ENCODE measurements at regions not wholly inside any gene's neighbourhood (a gene's known extent, or its start where the extent isn't known, plus 50 kb on each side); places are given as distances from the start of the nearest gene placed in this dataset.

DNA sequence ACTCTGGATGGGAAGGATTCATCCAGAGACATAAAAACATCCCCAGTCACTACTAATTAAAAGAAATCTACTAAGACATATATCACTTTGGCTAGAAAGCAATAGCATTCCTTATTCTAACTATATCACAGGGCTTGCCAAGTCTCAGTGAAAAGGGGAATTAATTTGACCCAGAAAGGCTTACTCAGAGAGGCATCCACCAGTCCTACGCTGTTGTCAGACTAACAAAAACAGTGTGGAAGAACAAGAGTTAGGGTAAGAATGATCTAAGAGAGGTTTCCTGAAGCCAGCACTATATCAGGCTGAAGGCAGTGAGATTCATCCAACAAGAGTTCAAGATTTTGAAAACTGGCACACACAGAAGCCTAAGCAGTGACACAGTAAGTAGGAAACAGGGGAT is 126.1 kb downstream of the GDAP2 start:
- no peak for DNase-seq (ENCODE audit: low spot score)

DNA sequence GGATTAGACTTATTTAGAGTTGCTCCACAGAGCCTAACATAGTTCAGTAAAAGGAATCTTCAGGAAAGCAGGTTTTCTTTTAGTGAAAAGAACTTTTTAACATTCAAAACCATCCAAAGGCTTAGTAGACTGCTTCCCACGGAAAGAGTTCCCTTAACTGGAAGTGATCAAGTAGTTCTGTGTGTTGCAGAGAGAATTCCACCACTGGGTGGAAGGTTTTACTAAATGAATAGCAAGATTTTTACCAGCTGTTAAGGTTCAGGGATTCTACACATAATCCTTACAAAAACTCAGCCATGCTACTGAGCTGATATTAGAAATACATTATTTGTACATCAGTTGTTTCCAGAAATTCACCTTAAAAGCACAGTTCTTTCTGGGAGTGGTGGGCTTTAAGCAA is 119.7 kb downstream of the GDAP2 start:
- DNase-seq (ENCODE audit: low spot score) = no peak

DNA sequence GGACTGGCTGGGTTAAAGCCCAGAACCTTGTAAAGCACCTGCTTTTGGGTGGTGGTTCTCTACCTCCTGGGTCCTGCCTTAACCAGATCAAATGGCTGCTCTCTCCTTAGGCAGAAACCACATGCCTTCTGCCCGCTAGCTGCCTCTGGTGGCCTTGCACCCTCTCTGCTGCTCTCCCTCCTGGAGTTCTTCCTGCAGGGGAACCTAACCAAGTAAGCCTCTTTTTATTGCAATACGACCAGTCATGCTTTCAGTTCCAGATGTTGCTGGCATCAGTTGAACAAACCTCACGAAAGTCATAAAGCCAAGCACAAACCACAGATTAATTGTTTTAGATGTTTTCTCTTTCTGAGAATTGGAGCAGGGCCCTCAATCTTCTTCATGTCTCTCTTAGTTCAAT is 118.9 kb downstream of the GDAP2 start:
- no peak for DNase-seq (ENCODE audit: low spot score)

DNA sequence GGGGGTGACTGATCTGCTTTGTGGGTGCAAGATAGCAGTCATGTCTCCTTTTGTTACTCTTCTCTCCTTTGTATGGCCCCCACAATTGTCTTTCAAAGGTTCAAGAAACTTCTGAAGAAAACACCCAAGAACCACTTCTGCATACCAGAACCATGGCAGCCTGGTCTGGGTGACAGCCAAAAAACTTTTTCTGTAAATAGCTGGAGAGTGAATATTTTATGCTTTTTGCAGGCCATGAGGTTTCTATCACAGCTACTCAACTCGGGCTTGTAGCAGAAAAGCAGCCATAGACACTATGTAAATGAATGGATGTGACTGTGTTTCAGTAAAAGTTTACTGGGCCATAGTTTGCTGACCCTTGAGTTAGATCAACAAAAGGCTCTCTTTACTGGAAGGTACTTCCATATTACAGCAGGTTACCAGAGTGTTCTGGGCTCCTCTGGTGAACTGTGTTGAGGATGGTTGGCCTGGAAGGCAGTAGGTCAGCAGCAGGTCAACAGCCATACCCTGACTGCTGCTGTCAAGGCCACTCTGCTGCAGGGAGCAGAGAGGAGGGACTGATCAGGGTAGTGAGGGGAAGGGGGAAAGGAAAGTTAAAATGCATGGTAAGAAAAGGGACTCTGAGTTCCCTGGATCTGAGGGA is 116.4 kb downstream of the GDAP2 start:
- DNase-seq (ENCODE audit: low spot score) = no peak
